Cardiac septum (tissue), 1 donor: ENCODE measurements at regions not wholly inside any gene's neighbourhood (a gene's known extent, or its start where the extent isn't known, plus 50 kb on each side); places are given as distances from the start of the nearest gene placed in this dataset.
"Not testable (repeated sequence)": the region's sequence is repeated elsewhere in the genome, so short reads cannot be mapped to it uniquely, and the experiment has no call there.

Experiments
- DNase-seq: peaks from one replicate; pipeline ENCODE4 v3.0.0-alpha.2; 2020; ENCODE audit warnings: low spot score
- intact Hi-C: fragments of 100-400 bp; cut with DNase I; formaldehyde crosslinking; loops from one replicate; pipeline ENCODE4 v1.14.0; 2022
- donor health status: DM: no; HTN: no; CAD: no.

DNA sequence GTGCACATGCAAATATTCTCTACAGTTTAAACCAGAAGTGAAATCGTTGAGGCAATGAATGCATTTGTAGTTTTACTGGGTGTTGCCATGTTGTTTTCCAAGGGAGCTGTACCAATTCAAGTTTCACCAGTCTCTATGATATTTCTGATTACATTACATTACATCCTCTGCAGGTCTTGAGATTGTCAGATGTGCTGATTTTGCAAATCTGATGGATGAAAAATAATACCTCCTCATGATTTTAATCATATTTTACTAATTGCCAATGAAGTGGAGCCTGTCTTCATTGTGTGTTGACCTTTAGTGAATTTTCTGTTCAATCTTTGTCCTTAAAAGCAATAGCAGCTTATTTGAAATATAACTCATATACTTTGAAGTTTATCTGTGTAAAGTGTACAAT lies 282.4 kb downstream of the NR2F2 start:
- no peak for DNase-seq
- intact Hi-C loops, result no loop called here

DNA sequence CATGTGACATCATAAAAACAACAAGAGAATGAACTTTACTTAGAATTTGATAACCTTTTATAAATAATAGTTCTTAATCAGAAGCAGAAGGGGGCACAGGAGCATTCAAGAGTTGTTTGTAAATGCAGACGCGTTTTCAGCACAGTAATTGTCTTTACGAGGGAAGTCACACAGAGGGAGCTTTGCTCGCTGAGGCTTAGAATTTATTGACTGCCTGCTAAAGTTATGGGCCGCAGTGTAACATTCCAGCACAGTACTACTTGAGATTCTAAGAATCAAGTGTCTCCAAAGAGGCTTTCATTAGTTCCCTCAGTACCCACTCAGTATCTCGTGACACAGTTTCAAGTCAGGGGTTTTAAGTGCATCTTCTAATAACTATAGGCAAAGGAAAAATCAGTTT lies 288.7 kb downstream of the NR2F2 start:
- intact Hi-C loops, result no loop called here
- no peak for DNase-seq

DNA sequence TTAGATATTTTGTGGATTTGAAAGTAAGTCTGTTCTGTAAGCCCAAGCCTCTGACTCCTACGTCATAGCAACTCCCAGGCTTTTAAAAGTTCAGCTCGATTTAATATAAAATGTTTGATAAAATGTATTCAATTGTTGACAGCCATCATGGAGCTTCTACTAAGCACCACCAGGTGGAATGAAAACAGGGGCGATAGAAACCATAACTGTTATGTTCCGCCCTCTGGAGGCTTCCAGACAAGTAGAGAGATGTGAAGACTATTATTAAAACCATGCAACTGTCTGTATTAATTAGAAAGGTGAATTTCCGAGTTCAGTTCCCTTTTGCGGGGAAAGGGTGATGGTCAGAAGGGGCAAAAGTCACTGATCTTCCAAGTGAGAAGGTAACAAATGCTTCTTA lies 292.2 kb downstream of the NR2F2 start:
- intact Hi-C loops, result no loop called here
- no peak for DNase-seq

DNA sequence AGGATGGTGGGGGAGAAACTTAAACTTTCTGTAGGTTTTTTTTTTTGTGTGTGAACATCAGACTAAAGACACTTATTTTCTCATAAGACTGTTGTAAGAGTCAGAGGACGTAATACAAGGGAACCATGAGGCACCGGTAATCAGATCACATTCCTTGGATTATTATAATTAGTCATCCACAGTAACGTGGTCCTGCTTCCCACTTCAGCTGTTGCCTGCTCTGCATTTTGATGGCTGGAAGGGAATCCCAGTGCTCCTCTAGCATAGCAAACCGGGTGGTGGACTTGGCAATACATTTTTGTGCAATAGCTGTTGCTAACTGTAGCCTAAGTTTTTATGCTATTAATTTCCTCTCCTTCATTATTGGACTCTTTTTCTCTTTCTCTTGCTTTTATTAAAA lies 294.8 kb downstream of the NR2F2 start:
- no peak for DNase-seq
- intact Hi-C loops, result no loop called here

DNA sequence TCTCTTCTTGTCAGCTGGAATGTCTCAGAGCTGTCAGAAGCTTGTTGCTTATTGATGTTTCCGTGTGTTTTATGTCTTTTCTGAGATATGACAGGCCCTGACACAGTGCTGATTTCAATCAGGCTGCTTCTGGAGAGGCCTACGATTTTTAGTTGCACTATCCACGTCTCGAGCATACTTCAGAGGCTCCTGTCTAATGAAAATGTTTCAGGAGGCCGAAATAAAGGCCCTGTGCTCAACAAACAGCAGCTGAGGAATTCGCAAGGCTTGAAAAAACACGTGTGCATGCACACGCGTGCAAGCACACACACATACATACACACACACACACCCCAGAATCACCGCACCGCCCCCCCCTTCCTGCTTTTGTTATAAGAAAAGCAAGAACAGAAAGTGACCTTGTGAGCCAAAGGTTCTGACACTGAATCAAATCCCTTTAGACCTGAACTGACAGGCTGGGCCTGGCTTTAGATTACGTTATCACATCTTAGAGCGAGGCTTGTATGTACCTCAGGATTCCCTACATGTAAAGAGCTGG lies 296.6 kb downstream of the NR2F2 start:
- DNase-seq, result no peak
- intact Hi-C loops, result no loop called here

DNA sequence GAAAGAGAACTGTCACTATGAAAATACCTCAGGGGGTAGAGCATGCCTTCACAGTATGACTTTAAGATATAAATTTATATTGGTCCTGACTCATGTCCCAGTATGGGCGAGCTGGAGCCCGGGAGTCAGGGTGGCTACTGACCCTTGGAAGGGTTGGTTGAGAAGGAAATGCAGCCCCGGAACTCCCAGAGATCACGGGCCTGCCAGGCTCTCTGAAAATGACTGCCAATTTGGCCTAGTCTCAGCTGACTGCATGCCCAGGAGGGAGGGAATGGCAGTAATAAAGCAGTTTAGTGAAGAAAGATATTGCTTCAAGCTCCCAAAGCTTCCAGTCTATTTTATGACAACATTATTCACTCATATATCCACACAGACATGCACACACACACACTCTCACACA lies 299.0 kb downstream of the NR2F2 start:
- intact Hi-C loops, result no loop called here
- no peak for DNase-seq

DNA sequence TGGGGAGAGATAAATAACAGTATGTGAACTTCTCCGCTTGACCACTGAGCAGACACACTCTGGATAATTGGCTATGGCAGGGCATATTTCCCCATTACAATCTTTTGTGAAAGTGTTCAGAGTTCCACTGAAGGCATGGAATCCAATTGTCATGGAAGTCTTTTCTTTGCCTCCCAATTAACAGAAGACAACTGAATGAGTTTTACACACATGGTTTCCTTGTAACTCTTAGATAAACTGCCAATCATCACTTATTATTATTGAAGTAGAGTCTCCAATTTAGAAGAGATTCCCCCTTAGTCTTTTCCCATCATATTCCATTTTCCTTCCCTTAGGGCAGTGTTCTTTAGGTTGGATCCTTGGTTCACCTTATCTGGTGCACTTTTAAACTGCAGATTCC lies 308.3 kb downstream of the NR2F2 start:
- intact Hi-C loops, result no loop called here
- no peak for DNase-seq

DNA sequence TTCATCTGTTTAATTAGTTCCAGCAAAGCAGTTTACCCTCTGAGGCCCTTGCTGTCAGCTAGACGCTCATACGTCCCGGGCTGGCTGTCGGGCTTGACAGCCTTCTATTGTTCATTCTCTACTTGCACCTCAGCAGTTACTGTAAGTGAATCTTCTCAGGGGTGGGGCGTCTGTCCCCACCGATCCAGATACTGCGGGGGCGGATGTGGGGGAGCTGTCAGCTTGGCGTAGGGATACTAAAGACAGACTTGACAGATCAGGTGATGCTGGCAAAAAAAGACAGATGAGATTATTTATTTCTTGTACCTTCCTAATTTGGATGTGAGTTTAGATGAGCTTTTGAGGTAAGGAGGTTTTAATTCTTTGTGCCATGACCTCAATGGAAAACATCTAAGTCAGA lies 315.3 kb downstream of the NR2F2 start:
- no peak for DNase-seq

DNA sequence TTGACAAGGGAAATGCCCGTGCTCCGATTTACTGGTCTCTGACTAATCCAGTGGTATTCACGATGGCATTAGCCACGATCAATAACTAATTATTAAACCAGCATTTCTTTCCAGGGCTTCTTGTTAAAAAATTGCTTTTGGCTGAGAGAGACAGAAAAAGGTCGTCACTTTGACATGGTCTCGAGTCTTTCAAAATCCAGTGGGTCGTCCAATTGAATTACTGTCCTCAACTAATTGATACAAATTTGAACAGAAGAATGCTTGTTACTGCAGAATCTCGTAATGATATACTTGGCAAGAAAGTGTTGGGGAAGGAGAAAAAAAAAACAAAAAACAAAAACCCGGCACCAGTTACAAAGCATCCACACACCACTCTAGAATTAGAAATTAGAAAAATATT lies 318.4 kb downstream of the NR2F2 start:
- no peak for DNase-seq
- intact Hi-C loops, result no loop called here

More for the DNA sequence above, 315.3 kb downstream of the NR2F2 start:
- intact Hi-C loops, result no loop called here

DNA sequence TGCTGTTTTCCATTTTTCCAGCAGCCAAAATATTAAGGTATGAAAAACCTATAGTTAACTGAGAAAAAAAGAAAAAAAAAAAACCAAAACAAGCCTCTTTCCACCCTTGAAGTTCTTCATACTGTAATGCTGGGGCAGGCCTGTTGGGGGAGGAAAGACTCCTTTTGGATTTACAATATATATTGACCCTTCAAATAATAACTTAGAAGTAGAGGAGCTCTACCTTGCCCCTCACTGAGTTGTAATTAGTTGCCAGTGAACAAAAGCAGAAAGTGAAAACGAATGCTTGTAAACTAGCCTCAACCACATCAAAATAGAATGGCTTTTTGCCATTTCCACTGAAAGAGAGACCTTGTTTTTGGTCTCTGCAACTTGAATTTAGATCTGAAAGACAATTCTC lies 326.6 kb downstream of the NR2F2 start:
- intact Hi-C loops, result no loop called here
- DNase-seq, result no peak

DNA sequence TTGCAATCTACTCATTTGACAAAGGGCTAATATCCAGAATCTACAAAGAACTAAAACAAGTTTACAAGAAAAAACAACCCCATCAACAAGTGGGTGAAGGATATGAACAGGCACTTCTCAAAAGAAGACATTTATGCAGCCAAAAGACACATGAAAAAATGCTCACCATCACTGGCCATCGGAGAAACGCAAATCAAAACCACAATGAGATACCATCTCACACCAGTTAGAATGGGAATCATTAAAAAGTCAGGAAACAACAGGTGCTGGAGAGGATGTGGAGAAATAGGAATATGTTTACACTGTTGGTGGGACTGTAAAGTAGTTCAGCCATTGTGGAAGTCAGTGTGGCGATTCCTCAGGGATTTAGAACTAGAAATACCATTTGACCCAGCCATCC lies 336.5 kb downstream of the NR2F2 start:
- intact Hi-C loops, result not testable (repeated sequence)

DNA sequence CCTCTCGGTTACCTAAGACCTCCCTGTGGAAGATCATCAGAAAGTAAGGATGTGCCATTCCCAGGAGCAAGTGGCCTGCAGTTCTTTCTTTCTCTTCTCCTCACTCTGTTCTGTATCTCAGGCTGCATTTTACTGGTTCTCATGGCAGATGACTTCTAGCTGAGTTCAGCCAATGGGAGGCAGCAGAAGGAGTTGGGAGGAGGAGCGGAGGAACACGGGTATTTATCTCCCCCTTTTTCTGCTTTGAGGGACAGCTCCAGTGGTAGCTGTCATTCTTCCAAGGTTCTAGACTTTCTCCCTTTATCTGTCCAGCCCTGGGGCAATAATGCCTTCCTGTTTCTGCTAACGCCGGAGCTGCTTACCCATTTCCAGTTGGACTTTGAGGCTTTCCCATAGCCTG lies 339.9 kb downstream of the NR2F2 start:
- no peak for DNase-seq

More for the DNA sequence above, 336.5 kb downstream of the NR2F2 start:
- not testable (repeated sequence) for DNase-seq

DNA sequence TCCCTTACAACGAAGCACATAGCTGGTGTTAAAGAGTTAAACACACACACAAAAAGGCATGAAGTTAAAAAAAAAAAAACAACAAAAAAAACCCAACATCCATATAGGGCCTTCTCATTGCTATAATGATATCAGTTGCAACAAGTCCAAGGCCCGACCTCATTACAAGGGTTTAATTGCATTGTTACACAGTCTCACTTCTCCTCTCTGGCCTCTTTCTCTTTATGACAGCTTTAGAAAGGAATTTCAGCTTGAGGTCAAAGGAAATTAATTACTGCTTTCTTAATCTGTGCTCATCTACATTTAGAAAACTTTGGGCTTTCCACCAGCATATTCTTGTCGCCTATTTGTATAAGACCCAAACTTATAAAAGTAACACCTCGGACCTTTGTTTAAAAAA lies 342.1 kb downstream of the NR2F2 start:
- DNase-seq, result no peak
- intact Hi-C loops, result no loop called here

More for the DNA sequence above, 339.9 kb downstream of the NR2F2 start:
- intact Hi-C loops, result no loop called here

DNA sequence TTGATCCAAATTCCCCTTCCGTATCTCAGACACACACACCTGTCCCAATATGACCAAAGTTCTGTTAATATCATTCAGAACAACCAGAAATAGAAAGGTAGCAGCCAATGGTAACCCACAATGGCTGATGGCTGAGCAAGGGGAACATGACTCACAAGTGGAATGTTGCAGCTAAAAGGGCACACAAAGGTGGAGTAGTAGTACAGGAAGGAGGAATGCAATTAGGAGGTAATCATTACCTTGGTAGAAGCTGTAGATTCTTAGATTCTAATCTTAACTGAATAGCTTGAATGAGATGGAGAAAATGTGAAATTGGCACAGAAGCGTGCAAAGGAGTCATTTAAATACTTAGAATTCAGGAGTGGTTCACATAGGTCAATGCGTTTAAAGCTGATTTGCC lies 347.9 kb downstream of the NR2F2 start:
- intact Hi-C loops, result no loop called here
- DNase-seq, result no peak

DNA sequence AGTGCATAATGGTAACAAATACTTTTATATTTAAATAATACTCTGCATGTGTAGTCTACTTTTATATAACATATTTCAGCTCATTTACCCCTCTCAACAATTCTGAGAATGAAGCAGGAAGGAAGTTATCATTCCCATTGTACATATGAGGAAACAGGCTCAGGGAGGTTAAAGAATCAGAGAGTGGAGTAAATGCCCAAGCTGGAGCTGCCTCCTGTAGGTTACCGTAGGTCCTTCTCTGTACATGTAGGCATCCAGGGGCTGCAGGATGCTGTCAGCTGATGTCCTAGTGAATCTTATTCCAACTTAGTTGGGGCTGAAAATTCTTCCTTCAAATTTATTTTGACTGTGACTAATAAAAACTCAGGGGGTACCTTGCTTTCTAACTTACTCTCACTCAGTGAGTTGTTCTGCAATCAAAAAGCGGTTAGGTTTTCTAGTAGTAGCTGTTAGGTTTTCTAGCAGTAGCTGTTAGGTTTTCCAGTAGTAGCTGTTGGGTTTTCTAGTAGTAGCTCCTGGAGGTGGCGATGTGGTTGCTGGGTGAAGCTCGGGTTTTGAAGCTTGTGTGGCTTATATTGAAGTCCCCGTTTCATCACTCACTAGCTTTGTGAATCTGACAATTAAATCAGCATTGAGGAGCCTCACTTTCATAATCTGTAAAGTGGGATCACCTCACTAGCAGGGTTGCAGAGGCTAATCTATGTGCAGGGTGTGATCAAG lies 357.0 kb downstream of the NR2F2 start:
- no peak for DNase-seq
- intact Hi-C loops, result no loop called here

DNA sequence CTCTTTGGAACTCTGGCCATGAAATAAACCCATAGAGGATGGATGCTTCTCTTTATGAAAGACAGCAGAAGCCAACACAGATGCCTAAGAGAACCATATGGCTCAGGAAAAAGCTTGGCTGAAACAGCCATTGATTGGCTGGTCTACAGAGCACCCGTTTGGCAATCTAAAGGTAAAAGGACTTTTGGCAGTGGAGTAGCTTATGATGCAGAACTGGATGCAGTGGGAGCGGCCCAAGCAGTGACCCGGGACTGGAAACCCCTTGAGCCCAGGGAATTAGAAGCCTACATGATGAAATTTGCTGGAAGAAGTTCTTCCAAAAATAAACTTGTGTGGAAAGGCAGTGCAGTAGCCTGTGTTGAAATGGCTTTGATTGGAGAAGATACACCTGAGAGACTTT lies 360.2 kb downstream of the NR2F2 start:
- no peak for DNase-seq
- intact Hi-C loops, result no loop called here

DNA sequence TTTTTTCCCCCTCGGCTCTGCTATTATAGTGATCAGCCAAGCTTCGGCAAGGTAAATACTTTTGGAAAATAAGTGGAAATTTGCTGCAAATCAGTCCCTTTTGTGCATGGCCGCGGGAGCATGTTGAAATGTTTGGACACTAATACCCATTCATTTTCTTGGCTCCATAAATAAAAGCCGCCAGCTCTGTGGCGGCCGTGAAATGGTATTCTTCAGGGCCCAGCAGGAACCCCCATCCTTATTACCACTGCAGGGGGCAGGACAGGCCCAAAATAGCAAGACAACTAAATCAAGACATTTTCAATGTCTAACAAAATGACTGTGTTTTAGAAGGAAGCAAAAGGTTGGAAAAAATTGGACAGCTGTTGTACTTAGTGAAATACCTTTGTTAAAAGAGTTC lies 362.3 kb downstream of the NR2F2 start:
- intact Hi-C loops, result no loop called here
- DNase-seq, result no peak

DNA sequence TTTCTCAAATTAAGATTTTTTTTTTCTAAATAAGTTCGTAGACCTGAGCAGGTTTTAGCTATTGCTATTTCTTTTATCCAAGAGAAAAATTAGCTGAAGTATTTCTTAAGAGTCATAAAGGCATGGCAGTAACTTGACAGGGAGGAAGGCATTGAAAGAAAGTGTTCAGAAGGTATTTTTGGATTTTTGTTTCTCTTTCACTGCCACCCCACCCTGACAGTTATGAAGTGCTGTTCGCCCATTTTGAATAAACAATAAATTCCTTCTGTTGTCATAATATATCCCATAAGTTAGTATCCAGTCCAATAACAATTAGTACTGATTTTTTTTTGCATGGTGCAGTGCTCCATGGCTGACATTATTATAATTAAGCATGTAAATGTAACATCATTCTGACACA lies 363.0 kb downstream of the NR2F2 start:
- intact Hi-C loops, result no loop called here
- DNase-seq, result no peak

DNA sequence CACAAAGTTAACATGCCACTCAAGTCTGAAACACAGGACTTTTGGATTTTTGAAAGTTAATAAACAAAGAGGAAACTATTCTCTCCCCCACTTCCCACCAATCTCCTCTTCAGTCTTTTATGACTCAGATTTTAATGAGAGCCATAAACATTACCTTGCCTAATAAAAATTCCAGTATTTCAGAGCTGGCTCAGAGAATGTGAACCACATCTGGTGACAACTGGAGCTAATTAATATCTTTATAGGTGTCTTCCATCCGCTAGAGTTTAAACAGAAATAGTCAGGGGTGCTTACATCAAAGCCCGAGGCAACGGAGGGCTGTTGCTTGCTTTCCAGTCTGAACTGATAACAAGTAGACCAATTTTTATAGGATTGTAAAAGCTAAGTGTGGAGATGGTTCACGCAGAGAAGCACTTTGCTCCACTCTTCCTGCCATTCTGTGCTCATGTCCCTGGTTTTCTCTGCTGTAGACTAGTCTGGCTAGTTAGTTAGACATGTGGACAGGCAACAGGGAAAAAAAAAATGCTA lies 363.6 kb downstream of the NR2F2 start:
- intact Hi-C loops, result no loop called here
- no peak for DNase-seq

DNA sequence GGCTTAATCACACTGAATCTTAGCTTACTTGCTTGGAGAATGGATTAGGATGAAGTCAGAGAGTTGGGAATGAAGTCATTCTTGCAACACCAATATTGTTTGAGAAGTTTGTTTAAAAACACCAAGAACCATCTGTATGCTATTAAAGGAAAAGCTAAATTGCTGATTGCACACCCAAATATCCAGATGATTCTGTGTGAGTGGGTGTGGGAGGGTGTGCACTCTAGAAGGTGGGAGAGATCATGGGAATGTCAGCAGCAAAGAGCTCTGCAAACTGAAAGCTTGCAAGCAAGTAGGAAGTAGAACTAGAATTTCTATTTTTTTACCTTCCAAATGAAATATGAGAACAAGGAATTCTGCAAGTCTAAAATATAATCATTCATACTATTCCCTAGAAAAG lies 364.9 kb downstream of the NR2F2 start:
- DNase-seq, result no peak
- intact Hi-C loops, result no loop called here

DNA sequence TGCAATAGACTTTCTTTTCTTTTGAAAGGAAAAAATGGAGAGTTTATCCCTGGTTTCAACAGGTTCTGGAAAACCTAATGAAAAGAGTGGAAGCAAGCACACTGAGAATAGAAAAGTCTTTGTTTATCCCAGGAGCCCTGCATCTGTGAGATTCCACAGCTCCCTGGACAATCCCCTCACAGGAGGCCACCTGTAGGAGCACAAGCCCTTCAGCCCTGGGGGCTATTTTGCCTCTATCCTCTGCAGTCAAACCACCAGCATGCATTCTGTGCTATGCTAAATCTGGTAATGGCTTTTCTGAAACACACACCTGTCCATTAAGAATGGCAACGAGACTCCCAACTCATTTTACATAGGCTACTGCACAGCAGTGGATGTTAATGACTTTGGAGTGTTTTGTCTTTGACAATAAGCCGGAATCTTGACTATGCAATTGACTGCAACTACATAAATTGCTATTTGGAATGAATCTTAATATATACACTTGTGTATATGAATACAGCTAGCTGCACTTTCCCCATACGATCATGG lies 369.4 kb downstream of the NR2F2 start:
- intact Hi-C loops, result no loop called here
- DNase-seq, result no peak
